ENCODE measurements at regions not wholly inside any gene's neighbourhood (a gene's known extent, or its start where the extent isn't known, plus 50 kb on each side); places are given as distances from the start of the nearest gene placed in this dataset.

- DNase-seq: no peak
Observed at GRCh38 chr14:101233808-101234207, 327.5 kb upstream of the DIO3 start.

DNA sequence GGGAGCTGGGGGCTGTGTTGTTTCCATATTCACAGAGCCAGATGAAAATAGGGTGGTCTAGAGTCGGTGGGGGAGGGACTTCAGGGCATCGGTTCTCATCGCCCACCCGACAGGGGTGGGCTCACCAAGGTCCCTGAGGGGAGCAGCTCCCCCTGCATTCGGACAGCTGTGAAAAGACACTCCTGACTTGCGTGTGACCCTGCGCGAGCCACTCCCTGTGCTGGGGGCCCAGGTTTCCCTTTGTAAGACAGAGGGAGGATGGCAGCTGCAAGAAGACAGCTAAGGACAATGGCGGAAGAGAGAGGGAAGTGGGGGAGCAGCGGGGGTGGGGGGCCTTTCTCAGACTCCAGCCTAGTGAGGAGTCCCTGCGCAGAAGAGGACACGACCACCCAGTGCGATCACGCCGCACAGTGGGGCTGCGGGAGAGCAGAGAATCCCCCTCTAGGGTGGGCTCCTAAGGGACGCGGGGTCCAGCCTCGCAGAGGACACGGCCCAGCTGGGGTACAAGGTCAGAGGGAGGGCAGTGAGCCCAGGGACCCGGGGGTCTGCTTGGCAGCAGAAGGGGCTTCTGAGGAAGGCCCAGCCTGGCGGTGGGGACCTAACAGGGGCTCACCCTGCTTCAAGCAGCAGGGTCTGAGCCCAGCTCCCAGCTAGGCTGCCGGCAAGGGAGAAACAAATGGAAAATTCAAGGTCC, 326.9 kb upstream of the DIO3 start:
- DNase-seq: no peak

- DNase-seq: no peak
Observed at GRCh38 chr14:101234999-101235334, 326.3 kb upstream of the DIO3 start.

- peak; percentile 52 to 56 for DNase-seq
Observed at GRCh38 chr14:101235335-101236103, 325.8 kb upstream of the DIO3 start.

DNA sequence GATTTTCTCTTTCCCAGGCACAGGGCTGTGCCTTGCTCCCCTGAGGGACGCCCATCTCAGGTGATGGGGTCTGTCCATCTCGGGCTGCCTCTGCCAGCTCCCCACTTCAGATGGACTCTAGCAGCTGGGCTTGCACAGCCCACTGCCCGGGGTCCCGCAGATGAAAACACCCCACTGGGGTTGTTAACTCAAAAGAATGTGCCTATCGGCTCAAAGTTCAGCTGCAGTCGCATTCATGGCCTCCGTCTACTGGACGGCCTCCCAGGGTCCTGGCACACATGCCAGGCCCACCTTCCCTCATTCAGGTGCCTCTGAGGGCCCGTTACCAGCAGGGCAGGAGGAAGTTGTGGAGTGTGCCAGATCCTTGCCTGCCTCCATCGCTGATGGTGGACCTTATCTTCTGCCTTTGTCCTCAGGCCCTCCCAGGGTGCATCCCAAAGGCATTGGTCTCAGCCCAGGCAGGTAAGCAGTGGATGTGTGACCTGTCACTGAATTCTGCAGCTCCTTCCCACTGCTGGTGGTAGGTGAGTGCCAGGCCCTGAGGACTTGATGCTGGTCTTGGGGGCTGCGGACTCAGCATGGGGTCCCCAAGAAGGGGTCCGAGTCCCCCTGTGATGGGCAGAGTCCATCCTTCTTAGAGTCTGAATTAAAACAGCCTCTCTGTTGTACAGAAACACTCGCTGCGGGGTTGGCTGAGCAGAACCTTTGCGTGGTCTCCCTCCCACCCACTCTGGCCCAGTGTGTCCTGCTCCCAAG, 324.6 kb upstream of the DIO3 start:
- DNase-seq: no peak

GRCh38 chr14:101237252-101237616, 324.1 kb upstream of the DIO3 start:
- DNase-seq: no peak

GRCh38 chr14:101239065-101239464, 322.2 kb upstream of the DIO3 start:
- no peak for DNase-seq

- DNase-seq: no peak
Observed at GRCh38 chr14:101241147-101241546, 320.1 kb upstream of the DIO3 start.

- no peak for DNase-seq
Observed at GRCh38 chr14:101241807-101242278, 319.5 kb upstream of the DIO3 start.

DNA sequence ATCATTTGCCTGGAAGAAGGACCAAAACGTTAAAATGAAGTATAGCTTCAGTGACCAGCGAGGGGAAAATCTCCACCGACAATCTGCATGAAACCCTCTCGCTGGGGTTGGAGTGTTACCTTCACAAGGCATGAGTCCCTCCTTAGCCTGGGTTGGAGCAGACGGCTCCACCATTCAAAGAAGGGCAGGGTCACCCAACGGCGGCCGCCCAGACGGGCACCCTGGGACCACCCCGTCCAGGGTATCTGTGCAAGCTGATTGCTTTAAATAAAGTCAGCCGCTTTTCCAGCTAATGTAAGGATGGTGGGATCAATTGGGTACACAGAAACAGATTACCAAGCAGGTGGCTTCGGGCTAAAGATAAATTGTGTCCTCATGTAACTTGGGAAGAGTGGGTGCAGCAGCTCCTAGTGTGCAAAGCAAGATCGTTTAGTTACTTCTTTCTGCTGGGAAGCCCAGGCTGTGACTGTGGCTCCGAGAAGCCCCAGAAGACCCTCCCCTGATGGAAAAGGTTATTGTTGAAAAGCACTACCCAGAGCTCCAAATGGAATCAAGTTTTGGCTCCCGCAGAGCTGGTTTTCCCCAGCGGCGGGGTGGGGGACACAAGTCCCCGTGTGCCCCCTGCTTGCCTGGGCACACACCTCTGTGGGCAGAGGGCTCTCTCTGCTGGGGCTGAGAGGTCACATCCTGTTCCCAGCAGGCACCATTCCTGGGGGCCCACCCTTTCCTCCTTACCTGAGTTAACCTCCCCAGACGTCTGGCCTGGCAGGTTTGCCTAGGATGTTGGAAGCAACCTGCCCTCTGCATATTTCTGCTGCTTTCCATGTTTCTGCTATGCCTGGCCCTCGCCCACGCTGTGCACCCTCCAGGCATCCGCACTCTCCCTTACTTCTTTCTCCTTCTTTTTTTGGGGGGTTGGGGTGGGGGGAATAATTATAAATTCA, 318.6 kb upstream of the DIO3 start:
- no peak for DNase-seq

DNA sequence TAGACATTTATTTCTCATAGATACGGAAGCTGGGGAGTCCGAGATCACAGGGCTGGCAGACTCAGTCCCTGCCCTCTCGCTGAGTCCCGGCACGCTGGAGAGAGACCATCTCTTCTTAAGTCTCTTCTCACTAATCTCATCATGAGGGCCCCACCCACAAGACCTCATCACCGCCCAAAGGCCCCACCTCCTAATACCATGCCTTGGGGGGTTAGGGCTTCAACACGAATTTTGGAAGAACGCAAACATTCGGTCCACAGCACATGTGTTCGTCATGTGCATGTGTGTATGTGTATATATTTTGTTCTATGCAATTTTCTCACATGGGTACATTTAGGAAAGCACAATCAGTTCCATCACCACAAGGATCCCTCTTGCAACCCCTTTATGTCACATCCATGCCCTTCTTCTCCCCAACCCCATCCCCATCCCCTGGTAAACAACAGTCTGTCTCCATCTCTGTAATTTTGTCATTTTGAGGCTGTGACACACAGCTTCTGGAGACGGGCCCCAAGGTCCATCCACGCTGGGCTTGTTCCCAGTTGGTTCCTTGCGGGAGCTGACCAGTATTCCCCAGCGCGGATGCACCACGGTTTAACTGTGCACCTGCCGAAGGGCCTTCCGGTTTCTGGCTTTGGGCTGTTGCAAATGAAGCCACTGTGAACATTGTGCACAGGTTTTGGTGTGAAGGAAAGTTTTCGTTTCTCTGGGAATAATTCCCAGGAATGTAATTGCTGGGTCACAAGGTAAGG, 317.5 kb upstream of the DIO3 start:
- DNase-seq: no peak

GRCh38 chr14:101246894-101247841, 314.1 kb upstream of the DIO3 start:
- DNase-seq: no peak

- DNase-seq: no peak
Observed at GRCh38 chr14:101247842-101248725, 313.2 kb upstream of the DIO3 start.

- no peak for DNase-seq
Observed at GRCh38 chr14:101248840-101249675, 312.2 kb upstream of the DIO3 start.

DNA sequence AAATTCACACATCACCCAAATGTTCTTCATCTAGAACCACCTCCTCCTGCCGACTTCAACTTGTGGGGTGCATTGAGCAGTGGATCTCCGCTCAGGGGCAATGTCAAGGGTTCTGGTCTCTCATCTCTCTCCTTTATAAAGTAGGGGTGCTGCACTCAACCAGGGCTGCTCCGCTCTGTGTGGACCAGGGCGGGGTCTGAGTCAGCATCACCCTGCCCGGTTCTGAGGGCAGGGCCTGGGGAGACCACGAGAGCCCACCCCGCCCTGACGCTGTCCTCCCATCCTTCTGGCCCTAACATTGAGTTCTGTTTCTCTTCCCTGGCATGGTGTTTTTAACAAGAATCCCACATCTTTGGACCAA, 311.6 kb upstream of the DIO3 start:
- no peak for DNase-seq

GRCh38 chr14:101250336-101250947, 310.9 kb upstream of the DIO3 start:
- DNase-seq: no peak

DNA sequence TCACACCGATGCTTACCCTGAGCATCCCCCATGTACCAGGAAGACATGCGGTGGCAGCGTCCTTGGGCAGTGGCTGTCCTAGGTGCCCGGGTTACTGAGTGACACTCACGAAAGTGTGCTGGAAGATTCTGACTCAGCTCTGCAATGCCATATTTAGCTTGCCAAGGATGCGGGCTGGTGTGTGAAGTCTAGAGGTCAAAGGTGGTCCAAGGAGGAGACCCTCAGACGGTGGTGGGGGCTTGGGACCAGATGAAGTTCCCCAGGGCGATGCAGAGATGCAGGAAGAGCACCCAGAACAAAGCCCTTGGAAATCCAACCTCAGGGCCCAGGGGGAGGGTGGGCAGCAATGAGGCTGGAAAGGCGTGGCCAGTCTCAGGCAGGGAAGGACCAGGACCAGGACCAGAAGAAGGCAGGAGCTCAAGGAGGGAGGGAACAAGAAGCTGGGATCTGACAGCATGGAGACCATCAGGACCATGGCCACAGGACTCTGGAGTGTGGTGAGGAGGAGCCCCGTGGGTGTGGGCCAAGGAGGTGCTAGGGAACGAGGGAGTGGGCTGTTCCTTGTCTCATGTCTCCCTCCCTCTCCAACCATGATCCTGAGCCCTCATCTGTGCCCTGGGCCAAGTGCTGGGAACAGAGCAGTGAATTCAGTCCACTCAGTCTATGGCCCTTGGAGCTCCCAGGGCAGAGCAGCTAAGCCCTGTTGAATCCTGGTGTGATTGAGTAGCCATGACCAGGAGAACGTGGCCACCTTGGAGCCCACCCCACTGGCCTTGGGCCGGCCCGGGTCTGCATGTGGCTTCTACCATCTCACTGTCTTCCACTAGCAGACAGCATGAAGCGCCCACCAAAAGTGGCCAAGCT, 310.1 kb upstream of the DIO3 start:
- no peak for DNase-seq

Data from activated CD4-positive, alpha-beta T cell treated with anti-CD3 and anti-CD28 coated beads, Interleukin-2, amount 50 U/mL, for 48 hours (primary cell).